SU-DHL-6 (cell line): ENCODE measurements at regions not wholly inside any gene's neighbourhood (a gene's known extent, or its start where the extent isn't known, plus 50 kb on each side); places are given as distances from the start of the nearest gene placed in this dataset.

Experiments
- EZH2phosphoT487 ChIP-seq: fragments of 200-600 bp; sonication (generic), shearing (Covaris generic); conservative IDR thresholded peaks from 2 replicates; pipeline ENCODE4 v1.6.1; 2018; ENCODE audit warnings: mild to moderate bottlenecking, antibody characterized with exemption, low read length, moderate library complexity, mixed read lengths
- TF ChIP-seq, protein P1 (sequence below): fragments of 200-600 bp; sonication (generic); IDR thresholded peaks from one replicate; pipeline ENCODE4 v1.5.1; 2017; ENCODE audit warnings: antibody characterized with exemption, mild to moderate bottlenecking, low read length, moderate library complexity; ENCODE audit not compliant: insufficient read depth, poor library complexity, severe bottlenecking

DNA sequence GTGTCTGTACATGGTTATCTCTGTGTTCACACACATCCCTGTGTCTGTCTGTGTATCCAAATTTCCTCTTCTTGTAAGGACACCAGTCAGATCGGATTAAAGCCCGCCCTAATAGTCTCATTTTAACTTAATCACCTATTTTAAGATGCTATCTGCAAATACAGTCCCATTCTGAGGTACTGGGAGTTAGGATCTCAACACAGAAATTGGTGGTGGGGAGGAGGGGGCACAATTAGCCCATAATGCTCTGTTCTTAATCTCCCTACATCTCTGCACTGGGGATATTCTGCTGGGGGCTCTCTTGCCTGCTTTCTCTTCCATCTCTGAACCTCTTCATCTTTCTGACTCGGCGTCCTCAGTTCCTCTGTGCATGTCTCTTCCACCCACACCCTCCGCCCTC, 320.7 kb downstream of the CDC5L start:
- TF ChIP-seq, protein P1, sequence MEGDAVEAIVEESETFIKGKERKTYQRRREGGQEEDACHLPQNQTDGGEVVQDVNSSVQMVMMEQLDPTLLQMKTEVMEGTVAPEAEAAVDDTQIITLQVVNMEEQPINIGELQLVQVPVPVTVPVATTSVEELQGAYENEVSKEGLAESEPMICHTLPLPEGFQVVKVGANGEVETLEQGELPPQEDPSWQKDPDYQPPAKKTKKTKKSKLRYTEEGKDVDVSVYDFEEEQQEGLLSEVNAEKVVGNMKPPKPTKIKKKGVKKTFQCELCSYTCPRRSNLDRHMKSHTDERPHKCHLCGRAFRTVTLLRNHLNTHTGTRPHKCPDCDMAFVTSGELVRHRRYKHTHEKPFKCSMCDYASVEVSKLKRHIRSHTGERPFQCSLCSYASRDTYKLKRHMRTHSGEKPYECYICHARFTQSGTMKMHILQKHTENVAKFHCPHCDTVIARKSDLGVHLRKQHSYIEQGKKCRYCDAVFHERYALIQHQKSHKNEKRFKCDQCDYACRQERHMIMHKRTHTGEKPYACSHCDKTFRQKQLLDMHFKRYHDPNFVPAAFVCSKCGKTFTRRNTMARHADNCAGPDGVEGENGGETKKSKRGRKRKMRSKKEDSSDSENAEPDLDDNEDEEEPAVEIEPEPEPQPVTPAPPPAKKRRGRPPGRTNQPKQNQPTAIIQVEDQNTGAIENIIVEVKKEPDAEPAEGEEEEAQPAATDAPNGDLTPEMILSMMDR: no peak
- TF ChIP-seq EZH2phosphoT487: no peak
